MM.1S (cell line): ENCODE measurements at regions not wholly inside any gene's neighbourhood (a gene's known extent, or its start where the extent isn't known, plus 50 kb on each side); places are given as distances from the start of the nearest gene placed in this dataset.

ENCODE experiments used
- EZH2 ChIP-seq: fragments of 300-600 bp; sonication (generic); optimal IDR thresholded peaks from 2 replicates; pipeline ENCODE3; 2017; ENCODE audit warnings: low read depth, mild to moderate bottlenecking, antibody characterized with exemption, low read length, mixed read lengths
- EZH2phosphoT487 ChIP-seq: fragments of 300-600 bp; sonication (generic); IDR thresholded peaks from 2 replicates; pipeline ENCODE4 v1.6.1; 2018; ENCODE audit warnings: antibody characterized with exemption, low read length
- TF ChIP-seq, protein P1 (sequence below): fragments of 300-600 bp; sonication (generic); IDR thresholded peaks from 2 replicates; pipeline ENCODE4 v1.5.1; 2016; ENCODE audit warnings: antibody characterized with exemption, low read length, mixed read lengths

DNA sequence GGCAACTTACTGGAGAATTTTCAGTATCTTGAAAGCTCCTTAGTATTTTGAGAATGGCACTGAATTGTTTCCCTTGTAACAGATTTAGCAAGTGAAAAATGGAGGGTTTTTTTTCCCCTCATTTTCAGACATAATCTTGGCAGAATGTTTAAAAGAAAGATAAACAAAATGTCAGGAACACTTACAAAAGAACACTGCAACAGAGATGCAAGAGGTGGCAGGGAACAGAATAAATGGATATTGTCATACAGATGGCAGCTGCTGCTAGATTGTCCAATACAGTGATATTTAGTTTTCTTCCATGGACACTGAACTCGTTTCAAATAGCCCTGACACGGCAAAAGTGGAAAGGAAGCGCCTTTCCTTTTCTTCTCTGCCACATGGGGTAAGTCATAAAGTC is 76.9 kb upstream of the ZNF608 start:
- TF ChIP-seq EZH2 (no peak), EZH2phosphoT487 (no peak)
- TF ChIP-seq, protein P1, sequence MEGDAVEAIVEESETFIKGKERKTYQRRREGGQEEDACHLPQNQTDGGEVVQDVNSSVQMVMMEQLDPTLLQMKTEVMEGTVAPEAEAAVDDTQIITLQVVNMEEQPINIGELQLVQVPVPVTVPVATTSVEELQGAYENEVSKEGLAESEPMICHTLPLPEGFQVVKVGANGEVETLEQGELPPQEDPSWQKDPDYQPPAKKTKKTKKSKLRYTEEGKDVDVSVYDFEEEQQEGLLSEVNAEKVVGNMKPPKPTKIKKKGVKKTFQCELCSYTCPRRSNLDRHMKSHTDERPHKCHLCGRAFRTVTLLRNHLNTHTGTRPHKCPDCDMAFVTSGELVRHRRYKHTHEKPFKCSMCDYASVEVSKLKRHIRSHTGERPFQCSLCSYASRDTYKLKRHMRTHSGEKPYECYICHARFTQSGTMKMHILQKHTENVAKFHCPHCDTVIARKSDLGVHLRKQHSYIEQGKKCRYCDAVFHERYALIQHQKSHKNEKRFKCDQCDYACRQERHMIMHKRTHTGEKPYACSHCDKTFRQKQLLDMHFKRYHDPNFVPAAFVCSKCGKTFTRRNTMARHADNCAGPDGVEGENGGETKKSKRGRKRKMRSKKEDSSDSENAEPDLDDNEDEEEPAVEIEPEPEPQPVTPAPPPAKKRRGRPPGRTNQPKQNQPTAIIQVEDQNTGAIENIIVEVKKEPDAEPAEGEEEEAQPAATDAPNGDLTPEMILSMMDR: no peak
